ENCODE measurements at regions not wholly inside any gene's neighbourhood (a gene's known extent, or its start where the extent isn't known, plus 50 kb on each side); places are given as distances from the start of the nearest gene placed in this dataset.

- no peak for TF ChIP-seq CTCF (IDR thresholded peaks at IDR 0.05)
Observed at GRCh38 chr10:28396331-28396730, 93.5 kb upstream of the MPP7 start.

GRCh38 chr10:28397229-28397628, 94.4 kb upstream of the MPP7 start:
- no peak for TF ChIP-seq CTCF (IDR thresholded peaks at IDR 0.05)

GRCh38 chr10:28400176-28400575, 97.3 kb upstream of the MPP7 start:
- TF ChIP-seq CTCF (IDR thresholded peaks at IDR 0.05) = no peak

GRCh38 chr10:28400681-28401080, 97.8 kb upstream of the MPP7 start:
- TF ChIP-seq CTCF (IDR thresholded peaks at IDR 0.05) = no peak

GRCh38 chr10:28403090-28403489, 100.2 kb upstream of the MPP7 start:
- no peak for TF ChIP-seq CTCF (IDR thresholded peaks at IDR 0.05)

- no peak for TF ChIP-seq CTCF (IDR thresholded peaks at IDR 0.05)
Observed at GRCh38 chr10:28408237-28408777, 105.4 kb upstream of the MPP7 start.

GRCh38 chr10:28410420-28411135, 107.7 kb upstream of the MPP7 start:
- peak; percentile 42; the same call in 1 of the 2 replicates for TF ChIP-seq CTCF (IDR thresholded peaks at IDR 0.05)

GRCh38 chr10:28411136-28411460, 108.2 kb upstream of the MPP7 start:
- no peak for TF ChIP-seq CTCF (IDR thresholded peaks at IDR 0.05)

Measured in LNCAP (cell line).